ENCODE measurements at regions not wholly inside any gene's neighbourhood (a gene's known extent, or its start where the extent isn't known, plus 50 kb on each side); places are given as distances from the start of the nearest gene placed in this dataset.
"Not testable (repeated sequence)": the region's sequence is repeated elsewhere in the genome, so short reads cannot be mapped to it uniquely, and the experiment has no call there.

DNA sequence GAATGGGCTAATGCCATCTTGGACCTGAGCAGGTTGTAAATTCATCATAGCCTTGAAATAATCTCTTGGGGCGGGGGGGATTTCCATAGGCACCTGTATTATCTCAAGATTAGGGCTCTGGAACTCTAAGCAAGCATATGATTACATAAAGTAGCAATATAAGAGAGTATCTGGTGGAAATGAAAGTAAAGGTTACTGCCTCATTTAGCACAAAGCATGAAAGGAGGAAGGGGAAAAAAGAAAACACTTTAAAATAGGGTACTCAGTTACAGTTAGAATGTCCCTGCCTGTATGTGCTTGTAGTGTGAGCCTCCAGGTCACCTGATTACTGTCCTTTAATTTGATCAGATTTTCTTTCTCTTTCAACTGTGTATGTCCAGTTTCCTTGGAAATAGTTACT is 1079.7 kb upstream of the CDH18 start:
- no peak for DNase-seq (ENCODE audit: low read depth, low spot score)

GRCh38 chr5:21063146-21063545 is 1075.1 kb upstream of the CDH18 start:
- DNase-seq (ENCODE audit: low read depth, low spot score), result no peak

- DNase-seq (ENCODE audit: low read depth, low spot score), result no peak
Measured at GRCh38 chr5:21058289-21058688, 1070.3 kb upstream of the CDH18 start.

GRCh38 chr5:21051945-21052344 is 1063.9 kb upstream of the CDH18 start:
- DNase-seq (ENCODE audit: low read depth, low spot score), result no peak

- no peak for DNase-seq (ENCODE audit: low read depth, low spot score)
Measured at GRCh38 chr5:21049901-21050300, 1061.9 kb upstream of the CDH18 start.

- DNase-seq (ENCODE audit: low read depth, low spot score), result no peak
Measured at GRCh38 chr5:21030981-21031380, 1043.0 kb upstream of the CDH18 start.

- no peak for DNase-seq (ENCODE audit: low read depth, low spot score)
Measured at GRCh38 chr5:21024966-21025365, 1037.0 kb upstream of the CDH18 start.

DNA sequence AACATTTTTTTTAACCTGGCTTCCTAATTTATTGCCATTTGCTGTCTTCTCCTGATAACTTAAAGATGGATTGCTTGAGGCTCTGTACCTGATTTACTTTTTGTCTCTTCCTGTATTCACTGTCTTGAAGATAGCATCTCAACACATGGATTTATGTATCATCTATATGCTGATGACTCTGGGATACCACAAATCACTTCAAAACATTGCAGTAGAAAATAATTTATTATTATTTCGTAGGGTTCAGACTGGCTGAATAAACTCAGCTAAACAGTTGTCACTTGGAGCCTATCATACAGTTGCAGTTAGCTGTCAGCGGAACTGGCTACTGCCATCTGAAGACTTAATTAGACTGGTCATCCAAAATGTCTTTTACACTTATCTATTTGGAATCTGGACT is 1025.2 kb upstream of the CDH18 start:
- DNase-seq (ENCODE audit: low read depth, low spot score), result no peak

DNA sequence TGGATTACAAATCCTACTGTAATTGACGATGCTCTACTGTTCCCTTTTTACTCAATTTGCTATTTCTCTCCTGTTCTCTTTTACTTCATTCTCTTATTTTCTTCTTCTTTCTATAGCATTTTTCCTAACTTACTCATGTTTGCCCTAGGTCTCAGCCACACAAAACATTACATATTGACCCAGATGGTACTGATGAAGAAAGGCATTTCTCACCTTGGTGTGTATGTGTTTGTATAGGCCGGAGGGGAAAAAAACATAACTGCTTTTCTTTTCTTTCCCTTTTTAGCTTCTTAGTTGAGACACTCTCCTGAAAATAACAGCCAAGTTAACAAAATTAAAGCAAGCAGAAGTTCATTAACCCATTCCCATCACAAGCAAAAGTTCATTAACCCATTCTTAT is 1019.8 kb upstream of the CDH18 start:
- no peak for DNase-seq (ENCODE audit: low read depth, low spot score)

DNA sequence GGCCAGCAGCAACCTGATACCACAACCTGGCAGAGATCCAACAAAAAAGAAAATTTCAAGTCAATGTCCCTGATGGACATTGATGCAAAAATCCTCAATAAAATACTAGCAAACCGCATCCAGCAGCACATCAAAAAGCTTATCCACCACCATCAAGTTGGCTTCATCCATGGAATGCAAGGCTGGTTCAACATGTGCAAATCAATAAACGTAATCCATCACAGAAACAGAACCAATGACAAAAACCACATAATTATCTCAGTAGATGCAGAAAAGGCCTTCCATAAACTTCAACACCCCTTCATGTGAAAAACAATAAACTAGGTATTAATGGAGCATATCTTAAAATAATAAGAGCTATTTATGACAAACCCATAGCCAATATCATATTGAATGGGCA is 1000.9 kb upstream of the CDH18 start:
- DNase-seq (ENCODE audit: low read depth, low spot score), result not testable (repeated sequence)

GRCh38 chr5:20985754-20986153 is 997.8 kb upstream of the CDH18 start:
- DNase-seq (ENCODE audit: low read depth, low spot score), result no peak

GRCh38 chr5:20974426-20974825 is 986.4 kb upstream of the CDH18 start:
- no peak for DNase-seq (ENCODE audit: low read depth, low spot score)

GRCh38 chr5:20972419-20972925 is 984.5 kb upstream of the CDH18 start:
- peak; percentile 5 for DNase-seq (ENCODE audit: low read depth, low spot score)

DNA sequence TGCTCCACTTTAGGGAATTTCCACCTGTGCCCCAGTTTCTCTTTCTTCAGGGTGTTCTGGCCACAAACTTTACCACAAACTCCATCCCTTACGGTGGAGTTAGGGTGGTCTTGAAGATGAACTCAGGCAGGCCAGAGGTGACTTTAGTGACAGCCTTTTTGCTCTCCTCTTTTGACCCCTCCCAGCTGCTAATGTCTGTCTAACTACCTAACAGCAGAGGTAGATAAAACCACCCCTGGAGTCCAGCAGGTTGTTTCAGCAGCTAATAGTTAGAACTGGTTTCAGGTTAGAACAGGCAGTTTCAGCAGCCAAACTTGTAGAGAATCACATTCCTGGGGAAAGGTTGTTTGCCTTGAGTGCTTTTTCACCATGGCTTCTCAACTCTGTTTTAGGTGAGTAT is 971.3 kb upstream of the CDH18 start:
- DNase-seq (ENCODE audit: low read depth, low spot score), result no peak

- DNase-seq (ENCODE audit: low read depth, low spot score), result no peak
Measured at GRCh38 chr5:20958641-20959040, 970.6 kb upstream of the CDH18 start.

DNA sequence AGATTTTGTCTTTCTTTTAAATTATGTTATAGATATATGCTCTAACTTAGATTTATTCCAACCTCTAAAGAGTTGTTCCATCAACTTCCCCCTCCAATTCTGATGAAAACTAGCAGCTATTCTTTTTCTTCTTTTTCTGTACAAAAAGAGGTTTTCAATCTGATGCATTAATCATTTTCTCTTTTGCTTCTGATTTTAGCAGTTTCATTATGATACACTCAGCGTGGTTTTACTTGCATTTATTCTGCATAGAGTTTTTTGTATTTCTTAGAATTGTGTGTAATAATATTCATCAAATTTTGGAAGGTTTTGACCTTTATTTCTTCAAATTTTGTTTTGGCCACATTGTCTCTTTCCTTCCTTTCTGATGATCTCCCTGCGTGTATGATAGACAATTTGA is 968.1 kb upstream of the CDH18 start:
- no peak for DNase-seq (ENCODE audit: low read depth, low spot score)

DNA sequence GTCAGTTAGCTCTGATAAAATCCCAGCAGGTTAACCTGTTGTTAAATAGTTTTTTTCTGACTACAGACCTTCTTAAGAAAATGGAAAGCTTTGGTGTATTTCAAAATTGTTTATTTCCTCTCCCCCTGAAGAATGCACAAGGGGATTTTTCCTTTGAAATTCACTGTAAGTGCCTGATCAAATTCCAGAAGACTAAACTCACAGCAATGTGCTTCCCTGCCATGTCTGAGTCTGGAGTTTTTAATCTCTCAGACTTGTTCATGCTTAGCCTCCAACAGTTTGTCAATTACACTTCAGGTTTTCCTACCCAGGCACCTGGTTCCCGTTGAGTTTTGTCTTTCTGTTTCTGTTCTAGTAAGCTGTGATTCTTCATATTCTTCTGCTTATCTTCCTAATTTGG is 961.6 kb upstream of the CDH18 start:
- no peak for DNase-seq (ENCODE audit: low read depth, low spot score)

GRCh38 chr5:20943183-20943971 is 955.4 kb upstream of the CDH18 start:
- not testable (repeated sequence) for DNase-seq (ENCODE audit: low read depth, low spot score)

- not testable (repeated sequence) for DNase-seq (ENCODE audit: low read depth, low spot score)
Measured at GRCh38 chr5:20942603-20943002, 954.6 kb upstream of the CDH18 start.

GRCh38 chr5:20940786-20941185 is 952.8 kb upstream of the CDH18 start:
- not testable (repeated sequence) for DNase-seq (ENCODE audit: low read depth, low spot score)

- not testable (repeated sequence) for DNase-seq (ENCODE audit: low read depth, low spot score)
Measured at GRCh38 chr5:20890936-20891335, 902.9 kb upstream of the CDH18 start.

- DNase-seq (ENCODE audit: low read depth, low spot score), result not testable (repeated sequence)
Measured at GRCh38 chr5:20875726-20876125, 887.7 kb upstream of the CDH18 start.

DNA sequence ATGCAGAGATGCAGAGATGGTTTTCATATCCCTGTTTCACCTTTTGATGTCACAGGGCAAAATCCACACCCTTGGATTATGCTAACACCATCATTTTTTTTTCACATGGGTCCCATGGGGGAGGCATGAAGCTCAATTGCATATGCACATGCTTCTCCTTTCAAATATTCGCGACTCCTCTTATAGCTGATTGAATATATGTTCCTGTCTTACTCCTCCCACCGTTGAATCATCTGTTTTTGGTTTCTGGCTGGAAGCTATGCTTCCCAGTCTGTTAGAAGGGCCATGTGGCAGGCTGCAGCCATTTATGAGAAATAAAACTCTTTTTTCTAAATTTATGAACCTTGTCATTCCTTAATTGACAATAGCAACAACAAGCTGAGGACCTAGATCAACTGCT is 877.9 kb upstream of the CDH18 start:
- DNase-seq (ENCODE audit: low read depth, low spot score), result not testable (repeated sequence)

Data from brain pericyte (primary cell).